ENCODE measurements at regions not wholly inside any gene's neighbourhood (a gene's known extent, or its start where the extent isn't known, plus 50 kb on each side); places are given as distances from the start of the nearest gene placed in this dataset.

GRCh38 chr5:18008940-18009339 is 374.7 kb downstream of the TAF11L14 start:
- DNase-seq (ENCODE audit: low read depth in 2 of 2), result no peak
- Histone ChIP-seq H3K79me2 (ENCODE audit: control insufficient read depth, insufficient read depth, low read length) (no peaks in the 10 kb centered on the region), H3K4me3 (replicated peaks in 1 of 4; ENCODE audit: control extremely low read depth in 1 of 4, insufficient read depth in 1 of 4, low read depth in 3 of 4, low read length in 4 of 4) (no peak overlapping the region), H3K36me3 (ENCODE audit: control insufficient read depth, insufficient read depth, low read length) (no peaks in the 10 kb centered on the region), H3K4me1 (ENCODE audit: control insufficient read depth, extremely low read depth, insufficient read depth, low read length) (no peaks in the 10 kb centered on the region), H2AFZ (ENCODE audit: low read length) (no peak overlapping the region), H3K27me3 (ENCODE audit: control insufficient read depth, insufficient read depth, low read length) (no peaks in the 10 kb centered on the region), H3K27ac (ENCODE audit: insufficient read depth, low read length) (no peak overlapping the region), H3K9me3 (ENCODE audit: control insufficient read depth, insufficient read depth, low read depth, low read length) (no peaks in the 10 kb centered on the region), H4K20me1 (ENCODE audit: control insufficient read depth, extremely low read depth, insufficient read depth, low read length) (no peaks in the 10 kb centered on the region), H3K4me2 (ENCODE audit: extremely low read depth, insufficient read depth, low read length) (no peak overlapping the region), H3K9ac (ENCODE audit: insufficient read depth, low read length) (no peak overlapping the region)
- TF ChIP-seq EZH2 (IDR thresholded peaks at IDR 0.05; ENCODE audit: low read length, missing control alignments), result no peak

- no peak overlapping the region for H2AFZ ChIP-seq (ENCODE audit: low read length)
- no peaks in the 10 kb centered on the region for H3K4me1 ChIP-seq (ENCODE audit: control insufficient read depth, extremely low read depth, insufficient read depth, low read length)
- no peak overlapping the region for H3K4me3 ChIP-seq (replicated peaks in 1 of 4; ENCODE audit: control extremely low read depth in 1 of 4, insufficient read depth in 1 of 4, low read depth in 3 of 4, low read length in 4 of 4)
- no peaks in the 10 kb centered on the region for H3K79me2 ChIP-seq (ENCODE audit: control insufficient read depth, insufficient read depth, low read length)
- no peaks in the 10 kb centered on the region for H3K27me3 ChIP-seq (ENCODE audit: control insufficient read depth, insufficient read depth, low read length)
- no peak for DNase-seq (ENCODE audit: low read depth in 2 of 2)
- no peaks in the 10 kb centered on the region for H4K20me1 ChIP-seq (ENCODE audit: control insufficient read depth, extremely low read depth, insufficient read depth, low read length)
- TF ChIP-seq CTCF (conservative IDR thresholded peaks at IDR 0.05 in 1 of 2, IDR thresholded peaks at IDR 0.05 in 1 of 2; ENCODE audit: low read depth in 1 of 2, low read length in 2 of 2), result no peak
- no peak for TF ChIP-seq EZH2 (IDR thresholded peaks at IDR 0.05; ENCODE audit: low read length, missing control alignments)
- no peaks in the 10 kb centered on the region for H3K36me3 ChIP-seq (ENCODE audit: control insufficient read depth, insufficient read depth, low read length)
- no peak overlapping the region for H3K4me2 ChIP-seq (ENCODE audit: extremely low read depth, insufficient read depth, low read length)
- H3K27ac ChIP-seq (ENCODE audit: insufficient read depth, low read length), result no peak overlapping the region
- H3K9ac ChIP-seq (ENCODE audit: insufficient read depth, low read length), result no peak overlapping the region
- no peaks in the 10 kb centered on the region for H3K9me3 ChIP-seq (ENCODE audit: control insufficient read depth, insufficient read depth, low read depth, low read length)
Measured at GRCh38 chr5:18010053-18010452, 375.8 kb downstream of the TAF11L14 start.

GRCh38 chr5:18018472-18018871 is 384.2 kb downstream of the TAF11L14 start:
- no peak overlapping the region for H3K27ac ChIP-seq (ENCODE audit: insufficient read depth, low read length)
- H3K79me2 ChIP-seq (ENCODE audit: control insufficient read depth, insufficient read depth, low read length), result no peaks in the 10 kb centered on the region
- H2AFZ ChIP-seq (ENCODE audit: low read length), result no peak overlapping the region
- H3K4me3 ChIP-seq (replicated peaks in 1 of 4; ENCODE audit: control extremely low read depth in 1 of 4, insufficient read depth in 1 of 4, low read depth in 3 of 4, low read length in 4 of 4), result no peak overlapping the region
- DNase-seq (ENCODE audit: low read depth in 2 of 2), result no peak
- H3K9ac ChIP-seq (ENCODE audit: insufficient read depth, low read length), result no peak overlapping the region
- TF ChIP-seq EZH2 (IDR thresholded peaks at IDR 0.05; ENCODE audit: low read length, missing control alignments), result no peak
- TF ChIP-seq CTCF (conservative IDR thresholded peaks at IDR 0.05 in 1 of 2, IDR thresholded peaks at IDR 0.05 in 1 of 2; ENCODE audit: low read depth in 1 of 2, low read length in 2 of 2), result no peak
- no peaks in the 10 kb centered on the region for H3K4me1 ChIP-seq (ENCODE audit: control insufficient read depth, extremely low read depth, insufficient read depth, low read length)
- H4K20me1 ChIP-seq (ENCODE audit: control insufficient read depth, extremely low read depth, insufficient read depth, low read length), result no peaks in the 10 kb centered on the region
- H3K4me2 ChIP-seq (ENCODE audit: extremely low read depth, insufficient read depth, low read length), result no peak overlapping the region
- H3K9me3 ChIP-seq (ENCODE audit: control insufficient read depth, insufficient read depth, low read depth, low read length), result no peaks in the 10 kb centered on the region
- H3K27me3 ChIP-seq (ENCODE audit: control insufficient read depth, insufficient read depth, low read length), result no peaks in the 10 kb centered on the region
- no peaks in the 10 kb centered on the region for H3K36me3 ChIP-seq (ENCODE audit: control insufficient read depth, insufficient read depth, low read length)
